ENCODE measurements at regions not wholly inside any gene's neighbourhood (a gene's known extent, or its start where the extent isn't known, plus 50 kb on each side); places are given as distances from the start of the nearest gene placed in this dataset.

- TF ChIP-seq, protein P1, sequence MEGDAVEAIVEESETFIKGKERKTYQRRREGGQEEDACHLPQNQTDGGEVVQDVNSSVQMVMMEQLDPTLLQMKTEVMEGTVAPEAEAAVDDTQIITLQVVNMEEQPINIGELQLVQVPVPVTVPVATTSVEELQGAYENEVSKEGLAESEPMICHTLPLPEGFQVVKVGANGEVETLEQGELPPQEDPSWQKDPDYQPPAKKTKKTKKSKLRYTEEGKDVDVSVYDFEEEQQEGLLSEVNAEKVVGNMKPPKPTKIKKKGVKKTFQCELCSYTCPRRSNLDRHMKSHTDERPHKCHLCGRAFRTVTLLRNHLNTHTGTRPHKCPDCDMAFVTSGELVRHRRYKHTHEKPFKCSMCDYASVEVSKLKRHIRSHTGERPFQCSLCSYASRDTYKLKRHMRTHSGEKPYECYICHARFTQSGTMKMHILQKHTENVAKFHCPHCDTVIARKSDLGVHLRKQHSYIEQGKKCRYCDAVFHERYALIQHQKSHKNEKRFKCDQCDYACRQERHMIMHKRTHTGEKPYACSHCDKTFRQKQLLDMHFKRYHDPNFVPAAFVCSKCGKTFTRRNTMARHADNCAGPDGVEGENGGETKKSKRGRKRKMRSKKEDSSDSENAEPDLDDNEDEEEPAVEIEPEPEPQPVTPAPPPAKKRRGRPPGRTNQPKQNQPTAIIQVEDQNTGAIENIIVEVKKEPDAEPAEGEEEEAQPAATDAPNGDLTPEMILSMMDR (optimal IDR thresholded peaks at IDR 0.05 in 1 of 3, IDR thresholded peaks at IDR 0.05 in 1 of 3, conservative IDR thresholded peaks at IDR 0.05 in 1 of 3; ENCODE audit: extremely low read depth in 1 of 3, insufficient read depth in 2 of 3, low read length in 3 of 3), result no peak
- no peak for TF ChIP-seq EZH2 (IDR thresholded peaks at IDR 0.05; ENCODE audit: low read length)
These were observed 158.0 kb upstream of the PMEPA1 start for GRCh38 chr20:57867807-57868206.
